Activated CD8-positive, alpha-beta memory T cell treated with anti-CD3 and anti-CD28 coated beads, Interleukin-2, amount 50 U/mL, for 4 hours (primary cell): ENCODE measurements at regions not wholly inside any gene's neighbourhood (a gene's known extent, or its start where the extent isn't known, plus 50 kb on each side); places are given as distances from the start of the nearest gene placed in this dataset.
"Not testable (repeated sequence)": the region's sequence is repeated elsewhere in the genome, so short reads cannot be mapped to it uniquely, and the experiment has no call there.

Experiments used
- DNase-seq: peaks from one replicate; pipeline ENCODE4 v3.0.0-alpha.2; 2020

GRCh38 chr5:101917166-101917565 is 378.9 kb downstream of the SLCO4C1 start:
- DNase-seq, result no peak

- DNase-seq, result no peak
Observed at GRCh38 chr5:101915554-101915953, 380.5 kb downstream of the SLCO4C1 start.

GRCh38 chr5:101904736-101905135 is 391.3 kb downstream of the SLCO4C1 start:
- no peak for DNase-seq

GRCh38 chr5:101897914-101898313 is 398.2 kb downstream of the SLCO4C1 start:
- no peak for DNase-seq

GRCh38 chr5:101894985-101895384 is 401.1 kb downstream of the SLCO4C1 start:
- no peak for DNase-seq

GRCh38 chr5:101878190-101878589 is 417.9 kb downstream of the SLCO4C1 start:
- no peak for DNase-seq

- no peak for DNase-seq
Observed at GRCh38 chr5:101877451-101877850, 418.6 kb downstream of the SLCO4C1 start.

- DNase-seq, result no peak
Observed at GRCh38 chr5:101866473-101866872, 429.6 kb downstream of the SLCO4C1 start.

- no peak for DNase-seq
Observed at GRCh38 chr5:101860563-101860962, 435.5 kb downstream of the SLCO4C1 start.

GRCh38 chr5:101860145-101860544 is 435.9 kb downstream of the SLCO4C1 start:
- no peak for DNase-seq

- DNase-seq, result no peak
Observed at GRCh38 chr5:101846496-101846895, 449.6 kb downstream of the SLCO4C1 start.

- DNase-seq, result no peak
Observed at GRCh38 chr5:101843055-101843454, 453.0 kb downstream of the SLCO4C1 start.

- DNase-seq, result no peak
Observed at GRCh38 chr5:101838435-101838834, 457.6 kb downstream of the SLCO4C1 start.

GRCh38 chr5:101829255-101829654 is 466.8 kb downstream of the SLCO4C1 start:
- DNase-seq, result no peak

GRCh38 chr5:101811466-101811865 is 484.6 kb downstream of the SLCO4C1 start:
- no peak for DNase-seq

- no peak for DNase-seq
Observed at GRCh38 chr5:101806410-101806809, 489.7 kb downstream of the SLCO4C1 start.

- DNase-seq, result no peak
Observed at GRCh38 chr5:101796427-101796826, 499.7 kb downstream of the SLCO4C1 start.

GRCh38 chr5:101788797-101789196 is 507.3 kb downstream of the SLCO4C1 start:
- DNase-seq, result no peak

GRCh38 chr5:101785090-101785489 is 511.0 kb downstream of the SLCO4C1 start:
- DNase-seq, result no peak

- no peak for DNase-seq
Observed at GRCh38 chr5:101783241-101784013, 512.7 kb downstream of the SLCO4C1 start.

- DNase-seq, result no peak
Observed at GRCh38 chr5:101782352-101783103, 513.6 kb downstream of the SLCO4C1 start.

GRCh38 chr5:101751105-101751504 is 545.0 kb downstream of the SLCO4C1 start:
- no peak for DNase-seq

GRCh38 chr5:101743000-101743399 is 553.1 kb downstream of the SLCO4C1 start:
- DNase-seq, result not testable (repeated sequence)

GRCh38 chr5:101728933-101729332 is 567.2 kb downstream of the SLCO4C1 start:
- DNase-seq, result no peak
